ENCODE measurements at regions not wholly inside any gene's neighbourhood (a gene's known extent, or its start where the extent isn't known, plus 50 kb on each side); places are given as distances from the start of the nearest gene placed in this dataset.
"Not testable (repeated sequence)": the region's sequence is repeated elsewhere in the genome, so short reads cannot be mapped to it uniquely, and the experiment has no call there.

DNA sequence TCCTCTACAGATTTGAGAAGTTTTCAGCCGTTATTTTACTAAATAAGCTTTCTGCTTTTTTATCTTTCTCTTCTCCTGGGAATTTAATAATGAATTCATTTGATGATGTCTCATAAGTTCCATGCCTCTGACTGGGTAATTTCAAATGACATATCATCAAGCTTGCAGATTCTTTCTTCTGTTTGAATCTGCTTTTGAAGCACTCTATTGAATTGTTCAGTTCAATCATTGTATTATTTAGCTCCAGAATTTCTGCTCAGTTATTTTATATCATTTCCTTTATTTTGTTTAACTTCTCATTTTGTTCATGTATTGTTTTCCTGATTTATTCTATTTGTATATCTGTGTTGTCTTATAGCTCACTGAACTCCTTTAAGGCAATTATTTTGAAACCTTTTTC, 196.9 kb upstream of the CNTNAP2 start:
- no peak for DNase-seq

DNA sequence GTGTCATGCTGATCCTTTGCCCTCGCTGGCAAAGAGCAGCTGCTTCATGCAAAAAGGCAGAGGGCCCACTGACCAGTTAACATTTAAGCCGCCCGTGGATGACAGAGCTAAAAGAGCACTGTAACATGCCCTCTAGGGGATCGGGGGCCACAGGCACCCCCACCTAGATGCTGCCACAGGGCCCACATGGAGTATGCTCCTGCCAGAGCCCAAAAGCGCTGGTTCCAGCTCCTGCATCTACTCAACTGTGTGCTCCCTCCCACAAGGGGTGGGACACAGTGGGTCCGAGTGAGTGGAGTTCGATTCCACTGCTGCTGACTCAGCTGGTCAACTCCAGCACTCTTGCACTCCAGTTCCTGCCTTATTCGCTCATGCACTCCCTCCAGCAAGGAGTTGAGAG, 199.8 kb upstream of the CNTNAP2 start:
- DNase-seq, result no peak

DNA sequence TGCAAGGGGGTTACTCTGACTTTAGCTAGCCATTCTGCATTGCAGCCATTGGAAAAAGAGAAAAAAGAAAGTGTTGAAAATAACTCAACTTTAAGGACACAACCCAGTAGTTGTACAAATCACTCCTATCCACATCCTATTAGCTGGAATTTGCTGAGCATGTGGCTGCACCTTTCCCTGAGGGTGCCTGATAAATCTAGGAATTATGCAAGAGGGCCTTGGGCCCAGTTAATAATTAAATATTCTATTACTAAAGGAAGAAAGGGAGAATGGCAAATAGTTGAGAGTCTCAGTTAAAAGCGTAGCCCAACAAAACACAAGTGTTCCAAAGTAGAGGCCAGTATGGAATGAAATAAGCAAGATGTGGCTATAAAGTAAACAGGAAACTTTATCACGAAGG, 200.9 kb upstream of the CNTNAP2 start:
- no peak for DNase-seq

DNA sequence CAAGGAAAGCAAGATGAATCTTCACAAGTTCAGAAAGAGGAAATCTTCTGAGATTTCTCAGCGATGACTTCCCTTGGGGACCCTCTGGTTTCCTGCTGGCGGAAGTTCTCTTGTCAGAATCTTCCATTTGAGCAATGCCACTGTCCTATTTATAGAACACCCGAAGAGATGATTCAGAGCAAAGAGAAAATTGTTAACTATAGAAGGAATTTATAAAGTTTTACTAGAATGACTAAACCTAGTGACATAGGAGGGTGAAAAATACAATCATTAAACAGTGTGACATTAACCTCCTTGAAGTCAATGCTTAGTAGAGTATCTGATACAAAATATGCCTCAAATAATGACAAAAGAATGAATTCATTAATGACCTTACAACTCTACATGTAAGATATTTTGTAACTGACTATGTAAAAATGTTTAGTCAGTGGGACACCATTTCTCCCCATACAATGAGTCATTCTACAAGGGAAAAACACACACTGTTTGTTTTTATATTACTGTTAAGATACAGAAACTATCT, 206.5 kb upstream of the CNTNAP2 start:
- DNase-seq, result no peak

DNA sequence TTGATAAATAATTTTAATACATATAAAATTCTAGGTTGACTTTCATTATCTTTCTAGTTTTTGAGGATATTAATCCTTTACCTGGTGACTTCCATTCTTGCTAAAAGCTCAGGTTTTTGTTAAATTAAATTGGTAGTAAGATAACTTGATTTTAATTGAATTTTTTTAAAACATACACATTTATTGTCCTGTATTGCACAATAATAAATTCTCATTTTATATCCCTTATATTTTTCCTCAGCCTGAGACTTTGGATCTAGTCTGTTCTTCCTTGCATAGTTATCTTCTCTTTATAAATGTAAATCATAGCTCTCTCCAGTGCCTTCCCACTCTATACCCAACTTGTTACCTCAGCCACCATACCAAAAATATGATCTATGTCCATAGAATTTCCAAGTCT, 212.9 kb upstream of the CNTNAP2 start:
- no peak for DNase-seq

DNA sequence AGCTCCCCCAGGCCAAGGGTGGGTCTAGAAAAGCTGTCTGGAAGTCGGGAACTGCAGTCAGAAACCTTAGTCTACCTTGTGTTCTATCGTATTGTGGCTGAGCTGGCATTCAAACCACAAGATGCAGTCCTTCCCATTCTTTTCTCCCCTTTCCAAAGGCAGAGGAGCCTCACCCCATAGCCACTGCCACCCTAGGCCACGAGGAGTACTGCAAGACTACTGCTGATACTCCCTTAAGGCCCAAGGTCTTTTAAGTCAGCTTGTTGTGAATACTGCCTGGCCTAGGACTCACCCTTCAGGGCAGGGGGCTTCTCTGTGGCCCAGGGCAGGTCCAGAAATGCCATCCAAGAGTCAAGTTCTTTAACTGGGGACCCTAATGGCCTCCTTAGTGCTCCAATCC, 214.5 kb upstream of the CNTNAP2 start:
- no peak for DNase-seq

DNA sequence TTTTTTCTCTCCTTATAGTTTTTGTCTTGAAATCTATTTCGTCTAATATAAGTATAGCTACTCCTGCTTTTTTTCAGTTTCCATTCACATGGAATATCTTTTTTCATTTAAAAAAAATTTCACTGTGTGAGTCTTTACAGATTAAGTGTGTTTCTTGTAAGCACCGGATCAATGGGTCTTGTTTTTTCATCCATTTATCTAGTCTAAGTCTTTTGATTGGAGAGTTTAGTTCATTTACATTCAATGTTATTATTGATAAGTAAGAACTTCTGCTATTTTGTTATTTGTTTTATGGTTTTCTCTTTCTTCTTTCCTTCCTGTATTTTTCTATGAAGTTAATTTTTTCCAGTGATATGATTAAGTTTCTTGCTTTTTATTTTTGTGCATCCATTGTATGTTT, 216.7 kb upstream of the CNTNAP2 start:
- DNase-seq, result no peak

DNA sequence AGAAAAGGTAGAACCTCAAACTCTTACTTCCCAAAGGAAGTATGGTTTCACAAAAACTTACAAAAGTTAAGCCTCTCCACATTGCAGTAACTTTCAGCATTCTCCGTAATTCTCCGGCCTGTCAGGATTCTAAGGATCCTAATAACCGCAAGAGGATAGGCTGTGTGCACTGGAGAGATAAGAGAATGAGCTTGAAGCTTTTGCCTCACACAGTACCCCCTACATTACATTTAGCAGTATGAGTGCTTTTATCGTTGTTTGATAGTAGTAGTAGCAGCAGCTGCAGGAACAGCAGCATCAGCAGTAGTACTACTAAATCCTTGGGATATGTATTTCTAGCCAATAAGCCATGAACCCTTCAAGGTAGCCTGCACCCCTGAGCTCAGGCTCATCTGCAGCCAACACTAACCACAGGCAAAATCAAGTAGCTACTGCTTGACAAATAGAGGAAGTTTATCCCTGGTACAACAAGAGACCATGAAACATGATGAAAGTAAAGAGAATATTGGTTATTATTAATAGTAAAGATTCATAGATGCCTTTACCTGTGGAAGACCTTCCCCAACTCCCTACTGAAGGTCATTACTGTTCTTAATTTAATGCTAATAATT, 222.6 kb upstream of the CNTNAP2 start:
- DNase-seq, result no peak

DNA sequence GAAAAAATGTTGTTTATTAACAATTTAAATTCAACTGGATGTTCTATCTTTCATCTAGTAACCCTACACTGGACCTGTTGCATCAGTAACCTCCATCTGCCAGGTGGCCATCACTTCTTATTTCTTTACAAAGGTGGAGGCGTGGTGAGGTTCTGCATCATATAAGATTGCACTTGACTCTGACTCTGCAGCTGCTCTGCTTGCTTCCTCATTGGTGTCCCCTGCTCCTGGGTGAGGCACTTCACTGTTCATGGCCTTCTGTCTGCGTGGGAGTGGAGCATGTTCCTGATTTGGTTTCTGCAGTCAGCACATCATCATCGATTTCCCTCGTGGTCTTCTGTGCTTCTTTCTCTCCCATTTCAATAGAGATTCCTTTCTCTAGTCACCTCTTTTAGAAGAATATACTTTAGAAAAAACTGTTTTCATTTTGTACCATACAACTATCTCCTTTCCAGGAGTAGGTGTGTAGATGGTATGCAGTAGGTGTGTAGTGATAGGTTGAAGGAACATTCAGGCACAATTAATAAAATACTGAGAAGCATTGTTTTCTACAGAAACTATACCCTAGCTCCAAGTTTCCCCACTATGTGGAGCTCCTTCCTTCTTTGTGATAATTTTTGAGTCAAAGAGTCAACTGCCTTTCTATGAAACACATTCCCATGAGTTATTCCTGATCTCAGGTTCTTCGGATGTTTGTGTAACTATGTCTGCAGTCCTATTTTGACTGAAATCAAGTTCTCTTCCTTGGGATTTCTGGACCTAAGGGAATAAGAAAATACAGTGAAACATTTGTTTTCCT, 231.7 kb upstream of the CNTNAP2 start:
- DNase-seq, result no peak

DNA sequence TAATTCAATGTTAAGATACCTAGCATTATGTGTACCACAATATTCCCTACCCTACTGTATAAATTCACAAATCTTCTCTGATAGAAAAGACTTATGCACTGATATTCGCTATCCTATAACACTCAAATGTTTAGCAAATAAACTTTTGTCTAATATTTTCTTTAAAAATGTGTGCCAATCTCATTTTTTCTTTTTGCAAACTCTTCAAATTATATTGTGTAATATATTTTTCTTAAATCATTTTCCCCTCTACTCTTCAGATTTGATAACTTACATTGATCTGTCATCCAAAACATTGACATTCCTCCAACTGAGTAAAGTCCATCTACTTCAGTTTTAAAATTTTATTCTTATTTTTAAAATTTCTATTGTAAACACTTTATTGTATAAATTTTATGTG, 240.2 kb upstream of the CNTNAP2 start:
- no peak for DNase-seq

DNA sequence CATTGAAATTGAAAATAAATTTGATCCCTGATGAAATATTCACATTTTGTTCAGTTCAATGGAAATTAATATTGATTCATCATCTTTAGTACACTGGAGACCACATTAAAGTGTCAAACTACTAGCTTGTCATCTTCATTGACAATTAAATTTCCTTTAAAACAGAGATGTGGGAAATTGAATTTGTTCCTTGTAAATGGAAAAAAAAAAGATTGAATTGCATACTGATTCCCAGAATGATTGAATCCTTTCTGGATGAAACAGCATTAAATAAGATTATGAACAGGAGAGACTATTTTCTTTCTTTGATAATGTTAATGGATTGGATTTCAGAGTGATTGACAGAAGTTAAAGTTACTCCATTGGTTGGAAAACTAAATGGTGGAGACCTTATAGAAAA, 241.3 kb upstream of the CNTNAP2 start:
- no peak for DNase-seq

DNA sequence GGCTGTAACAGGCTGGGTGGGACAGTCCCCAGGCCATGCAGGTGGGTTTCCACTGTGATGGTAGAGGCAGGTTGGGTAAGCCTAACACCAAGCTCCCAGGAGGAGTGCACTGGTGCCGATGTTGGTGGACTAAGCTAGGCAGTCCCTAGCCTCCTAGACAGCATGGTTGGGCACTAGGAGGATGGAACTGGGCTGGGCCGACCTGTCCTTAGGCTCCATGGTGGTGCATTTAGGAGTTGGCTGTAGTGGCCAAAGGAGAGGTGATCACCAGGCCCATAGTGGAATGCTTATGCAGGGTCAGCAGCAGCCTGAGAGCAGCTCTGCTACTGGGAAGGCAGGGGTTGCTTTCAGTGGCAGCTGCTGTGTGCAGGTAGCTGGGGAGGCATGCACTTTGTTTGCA, 247.7 kb upstream of the CNTNAP2 start:
- DNase-seq, result no peak

DNA sequence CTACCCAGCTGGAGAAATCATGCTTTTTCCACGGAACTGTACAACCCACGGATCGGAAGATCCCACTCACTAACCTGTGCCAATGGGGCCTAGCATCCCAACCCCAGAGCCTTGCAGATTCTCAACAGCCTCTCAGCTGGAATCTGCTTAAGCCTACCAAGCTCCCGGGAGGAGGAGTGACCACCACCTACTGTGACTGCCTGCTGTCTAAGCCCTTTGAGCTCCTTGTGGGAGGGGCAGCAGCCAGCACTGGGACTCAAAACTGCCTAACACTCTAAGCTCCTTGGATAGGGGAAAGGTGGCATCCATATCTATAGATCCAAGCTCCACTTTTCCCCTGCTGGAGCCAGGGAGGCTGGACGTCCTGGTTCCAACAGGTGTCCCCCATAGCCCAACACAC, 254.4 kb upstream of the CNTNAP2 start:
- no peak for DNase-seq

DNA sequence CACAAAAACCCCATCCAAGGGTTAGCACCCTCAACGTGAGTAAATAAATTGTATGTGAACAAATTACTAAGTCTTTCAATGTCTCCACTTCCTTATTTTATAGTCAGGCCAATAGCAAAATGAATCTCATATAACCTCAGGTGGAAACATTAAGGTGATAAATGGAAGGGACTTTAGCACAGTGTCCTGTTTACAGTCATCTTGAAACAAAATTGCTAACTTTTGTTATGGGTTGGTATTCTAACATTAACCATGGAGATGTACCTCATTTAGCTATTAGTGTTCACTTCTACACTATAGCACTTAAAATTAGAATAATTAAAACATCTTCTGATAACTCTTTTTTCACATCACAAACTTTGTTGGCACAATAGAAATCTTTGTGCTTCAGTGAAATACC, 255.8 kb upstream of the CNTNAP2 start:
- no peak for DNase-seq

DNA sequence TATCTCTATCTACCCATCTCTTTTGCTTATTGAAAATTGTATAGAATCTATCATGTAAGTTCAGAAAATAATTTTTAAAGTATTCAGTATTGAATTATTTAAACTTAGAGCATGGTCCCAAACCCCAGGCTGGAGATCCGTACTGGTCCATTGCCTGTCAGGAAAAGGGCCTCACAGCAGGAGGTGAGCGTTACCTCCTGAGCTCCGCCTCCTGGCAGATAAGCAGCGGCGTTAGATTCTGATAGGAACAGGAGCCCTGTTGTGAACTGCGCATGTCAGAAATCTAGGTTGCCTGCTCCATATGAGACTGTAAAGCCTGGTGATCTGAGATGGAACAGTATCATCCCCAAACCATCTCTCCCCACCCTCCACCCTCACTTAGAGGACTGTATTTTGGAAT, 266.0 kb upstream of the CNTNAP2 start:
- DNase-seq, result no peak

DNA sequence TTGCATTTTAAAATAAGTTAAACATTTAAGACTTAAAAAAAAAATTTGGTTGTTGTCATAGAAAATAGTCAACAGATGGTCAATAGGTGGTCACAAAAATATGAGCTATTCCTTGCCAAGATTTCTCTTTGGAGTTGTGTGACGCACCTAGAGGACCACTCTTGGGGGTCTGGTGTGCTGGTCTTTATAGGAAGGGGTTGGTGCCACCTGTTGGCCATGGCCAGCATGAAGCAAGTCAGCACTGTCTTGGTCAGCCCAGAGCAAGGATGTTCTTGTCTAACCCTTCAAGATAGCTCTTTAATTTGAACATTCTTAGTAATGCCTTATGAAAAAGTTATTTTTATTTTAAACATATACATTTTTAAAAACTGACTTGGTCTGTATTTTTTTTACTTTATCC, 267.9 kb upstream of the CNTNAP2 start:
- no peak for DNase-seq

DNA sequence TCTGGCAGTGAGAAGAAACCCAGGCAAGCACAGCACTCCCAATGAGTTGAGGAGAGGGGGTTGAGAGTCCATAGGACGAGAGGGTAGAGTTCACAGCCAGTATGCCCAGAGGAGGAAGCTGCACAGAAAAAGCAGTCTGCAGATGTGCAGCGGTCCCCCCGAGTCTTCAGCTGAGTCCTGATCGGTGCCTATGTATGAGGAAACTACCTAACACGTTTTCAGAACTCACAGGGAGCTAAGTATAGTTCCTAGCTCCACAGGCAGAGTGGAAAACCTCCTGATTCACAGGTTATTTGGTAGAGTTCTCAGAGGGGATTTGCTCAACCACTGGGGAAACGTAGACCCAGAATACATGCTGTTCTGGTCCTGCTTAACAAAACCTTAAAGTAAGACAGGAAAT, 271.3 kb upstream of the CNTNAP2 start:
- DNase-seq, result no peak

DNA sequence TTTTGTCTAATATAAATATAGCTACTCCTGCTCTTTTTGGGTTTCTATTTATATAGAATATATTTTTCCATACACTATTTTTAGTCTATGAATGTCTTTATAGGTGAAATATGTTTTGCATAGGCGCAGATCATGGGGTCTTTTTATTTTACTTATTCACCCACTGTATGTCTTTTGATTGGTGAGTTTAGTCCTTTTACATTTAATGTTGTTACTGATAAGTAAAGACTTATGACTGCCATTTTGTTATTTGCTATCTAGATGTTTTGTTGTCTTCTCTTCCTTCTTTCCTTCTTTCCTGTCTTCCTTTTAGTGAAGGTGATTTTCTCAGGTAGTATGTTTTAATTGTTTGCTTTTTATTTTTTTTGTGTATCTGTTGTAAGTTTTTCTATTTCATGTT, 276.8 kb upstream of the CNTNAP2 start:
- DNase-seq, result no peak

DNA sequence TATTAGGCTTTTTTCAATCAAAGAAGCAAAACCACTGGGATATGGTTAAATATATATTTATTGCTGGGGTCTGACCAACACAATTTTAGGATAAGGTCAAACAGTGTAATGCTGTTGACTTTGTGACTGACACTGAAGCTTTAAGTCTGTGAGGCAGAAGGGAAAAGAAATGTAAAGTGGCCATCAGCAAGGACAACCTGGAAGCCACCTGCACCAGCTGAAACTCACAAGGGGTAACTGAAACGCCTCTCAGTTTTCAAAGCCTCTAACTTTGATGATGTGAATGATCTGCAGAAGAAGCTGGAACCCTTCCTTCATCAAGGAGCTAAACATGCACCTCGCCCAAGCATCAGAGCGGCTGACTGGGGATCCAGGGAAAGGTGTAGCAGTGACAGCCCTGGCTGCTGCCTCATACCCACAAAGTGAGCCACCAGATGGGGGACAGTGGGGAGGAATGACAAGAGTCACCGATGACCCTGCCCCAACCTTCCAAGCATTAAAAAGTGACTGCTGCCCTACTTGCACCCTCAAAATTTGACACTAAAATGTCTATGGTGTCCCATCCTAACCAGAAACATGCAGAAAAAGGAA, 284.9 kb upstream of the CNTNAP2 start:
- DNase-seq, result no peak

DNA sequence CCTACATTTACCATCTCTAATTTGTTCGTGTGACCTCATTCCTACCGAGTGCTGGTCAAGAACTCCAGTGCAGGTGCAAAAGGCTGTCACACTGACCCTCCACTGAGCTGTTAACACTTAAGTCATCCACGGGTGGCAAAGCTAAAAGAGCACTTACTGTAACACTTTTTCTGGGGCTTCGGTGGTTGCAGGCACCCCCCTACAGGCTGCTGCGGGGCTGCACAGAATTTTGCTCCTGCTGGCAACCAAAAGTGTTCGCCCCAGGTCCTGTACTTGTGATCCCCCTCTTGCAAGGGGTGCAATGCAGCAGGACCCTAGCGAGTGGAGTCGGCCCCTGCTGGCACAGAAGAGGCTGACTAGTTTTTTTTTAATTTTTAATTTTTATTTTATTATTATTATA, 298.9 kb upstream of the CNTNAP2 start:
- no peak for DNase-seq

DNA sequence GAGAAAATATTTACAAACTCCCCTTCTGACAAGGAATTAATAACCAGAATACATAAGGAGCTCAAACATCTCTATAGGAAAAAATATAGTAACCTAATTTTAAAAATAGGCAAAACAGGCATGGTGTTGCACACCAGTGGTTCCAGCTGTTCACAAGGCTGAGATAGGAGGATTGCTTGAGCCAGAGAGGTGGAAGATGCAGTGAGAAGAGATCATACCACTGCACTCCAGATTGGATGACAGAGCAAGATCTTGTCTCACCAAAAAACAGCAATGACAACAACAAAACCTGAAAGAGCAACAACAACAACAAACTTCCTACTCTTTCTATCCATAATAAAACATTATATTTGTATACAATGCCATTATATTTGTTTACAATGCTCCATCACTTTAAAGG, 304.4 kb upstream of the CNTNAP2 start:
- DNase-seq, result no peak

DNA sequence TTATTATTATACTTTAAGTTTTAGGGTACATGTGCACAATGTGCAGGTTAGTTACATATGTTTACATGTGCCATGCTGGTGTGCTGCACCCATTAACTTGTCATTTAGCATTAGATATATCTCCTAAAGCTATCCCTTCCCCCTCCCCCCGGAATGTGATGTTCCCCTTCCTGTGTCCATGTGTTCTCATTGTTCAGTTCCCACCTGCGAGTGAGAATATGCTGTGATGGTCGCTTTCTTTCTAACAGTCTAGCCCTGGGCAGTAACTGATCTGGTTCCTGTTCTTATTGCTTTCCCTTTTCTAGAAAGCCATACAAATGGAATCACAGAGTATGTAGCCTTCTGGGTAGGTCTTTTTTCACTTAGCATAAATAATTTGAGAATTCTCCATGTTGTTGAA, 311.1 kb upstream of the CNTNAP2 start:
- not testable (repeated sequence) for DNase-seq

DNA sequence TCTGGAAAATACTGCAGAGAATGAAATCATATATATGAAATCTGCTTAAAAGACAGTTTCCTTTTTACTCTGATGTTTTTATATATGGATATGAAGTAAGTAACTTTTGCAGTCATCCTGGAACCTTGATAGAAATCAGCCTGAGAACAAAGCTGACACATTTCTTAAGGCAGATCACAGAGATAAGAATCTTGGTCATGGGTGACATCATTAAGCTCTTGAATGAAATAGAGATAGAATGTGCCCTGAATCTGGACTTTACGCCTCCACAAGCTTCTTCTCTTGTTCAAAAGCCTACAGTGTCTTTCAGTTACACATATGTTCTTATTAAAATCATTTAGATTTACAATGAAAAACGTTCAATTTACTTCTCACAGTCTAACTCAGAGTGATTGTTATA, 319.1 kb upstream of the CNTNAP2 start:
- DNase-seq, result no peak

All from anterior cingulate cortex (tissue), 58 donors.